Left forelimb (tissue), 1 donor: ENCODE measurements at regions not wholly inside any gene's neighbourhood (a gene's known extent, or its start where the extent isn't known, plus 50 kb on each side); places are given as distances from the start of the nearest gene placed in this dataset.

Experiments
- DNase-seq: peaks from one replicate; pipeline ENCODE4 v3.0.0-alpha.2; 2018; ENCODE audit warnings: low spot score

DNA sequence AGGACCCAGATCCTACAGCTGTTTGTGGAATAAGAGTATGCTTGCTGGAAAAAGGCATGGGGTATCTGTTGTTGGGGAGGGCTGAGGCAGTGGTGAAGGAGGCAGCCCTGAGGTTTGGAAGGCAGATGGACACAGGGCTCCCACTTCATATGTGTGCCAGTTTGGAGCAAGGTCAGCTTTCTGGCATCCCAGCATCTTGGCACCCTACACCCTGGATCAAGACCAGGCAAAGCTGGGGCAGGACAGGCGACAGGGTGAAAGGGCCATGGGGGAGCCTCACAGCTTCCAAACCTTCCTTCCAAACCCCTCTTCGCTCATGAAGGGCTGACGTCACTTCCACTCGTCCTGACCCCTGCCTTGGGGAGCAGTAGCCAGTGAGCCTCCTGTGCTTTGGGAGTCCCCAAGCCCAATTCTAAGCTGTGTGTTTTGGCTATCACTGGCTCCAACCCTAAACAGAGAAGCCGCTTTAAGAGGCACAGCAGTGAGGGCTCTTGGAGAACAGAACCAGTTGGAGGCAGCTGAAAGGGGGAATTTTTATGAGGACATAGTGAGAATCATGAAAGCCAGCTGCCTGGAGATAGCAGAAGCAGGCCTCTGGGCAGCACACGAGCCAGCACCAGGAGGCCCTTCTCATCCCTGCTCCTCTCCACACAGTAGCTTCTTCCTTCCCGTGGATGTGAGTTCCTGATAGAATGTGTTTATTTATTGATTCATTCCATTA lies 448.6 kb upstream of the CDH4 start:
- no peak for DNase-seq

DNA sequence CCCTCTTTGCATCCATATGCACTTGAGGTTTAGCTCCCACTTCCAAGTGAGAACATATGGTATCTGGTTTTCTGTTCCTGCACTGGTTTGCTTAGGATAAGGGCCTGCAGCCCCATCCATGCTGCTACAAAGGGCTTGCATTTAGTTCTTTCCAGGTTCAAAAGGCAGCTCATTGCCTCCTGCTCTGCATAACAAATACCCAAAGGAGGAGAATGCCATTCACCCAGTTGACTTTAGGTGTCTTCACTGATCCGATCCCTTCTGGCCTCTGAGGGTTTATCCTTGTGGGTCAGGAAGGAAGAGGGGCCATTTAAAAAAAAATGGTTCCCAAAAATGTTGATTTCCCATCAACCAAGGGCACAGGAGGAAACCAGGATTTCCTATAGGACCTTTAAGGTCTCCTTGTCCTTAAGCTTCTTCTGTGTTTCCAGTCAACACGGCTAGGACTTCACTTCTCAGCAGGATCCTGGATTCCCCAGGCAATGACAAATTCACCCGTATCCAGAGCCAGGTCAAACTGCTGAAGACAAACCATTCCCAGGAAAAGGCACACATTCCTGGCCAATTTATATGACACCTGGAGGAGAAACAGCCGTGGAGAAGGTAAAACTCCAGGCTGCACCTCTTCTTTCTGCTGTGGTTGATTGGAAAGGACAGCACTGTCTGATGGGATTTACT lies 447.7 kb upstream of the CDH4 start:
- no peak for DNase-seq

DNA sequence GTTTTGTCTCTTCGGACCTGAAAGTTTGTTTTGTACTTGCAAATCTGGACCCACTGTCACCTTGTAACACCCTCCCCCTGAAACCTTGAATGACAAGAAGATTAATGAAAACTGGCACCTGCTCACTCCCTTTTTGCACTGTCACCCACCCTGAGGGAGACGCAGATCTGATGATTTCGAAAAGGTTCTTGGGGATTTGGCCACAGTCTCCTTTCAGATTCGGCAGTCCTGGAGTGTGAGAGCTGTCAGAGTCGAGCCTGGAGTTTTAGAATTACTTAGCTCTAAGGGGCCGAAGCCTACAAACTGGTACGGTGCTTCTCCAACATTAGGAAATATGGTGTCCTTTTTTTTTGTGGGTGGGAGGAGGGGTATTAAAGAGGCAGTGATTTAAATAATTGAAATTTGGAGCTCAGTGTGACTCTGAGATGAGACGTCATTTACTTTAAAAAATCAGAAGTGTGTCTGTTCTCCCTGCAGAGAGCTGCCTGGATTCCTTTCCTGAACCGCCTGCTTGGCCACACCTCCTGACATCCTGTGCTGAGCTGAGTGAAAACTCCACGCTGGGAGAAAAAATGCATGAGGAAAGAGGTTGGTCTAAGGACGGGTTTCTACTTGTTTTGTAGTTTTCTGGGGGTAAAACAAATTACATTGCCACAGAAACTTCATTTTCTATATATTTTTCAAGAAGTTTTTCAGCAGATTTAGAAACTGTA lies 447.0 kb upstream of the CDH4 start:
- DNase-seq: no peak

DNA sequence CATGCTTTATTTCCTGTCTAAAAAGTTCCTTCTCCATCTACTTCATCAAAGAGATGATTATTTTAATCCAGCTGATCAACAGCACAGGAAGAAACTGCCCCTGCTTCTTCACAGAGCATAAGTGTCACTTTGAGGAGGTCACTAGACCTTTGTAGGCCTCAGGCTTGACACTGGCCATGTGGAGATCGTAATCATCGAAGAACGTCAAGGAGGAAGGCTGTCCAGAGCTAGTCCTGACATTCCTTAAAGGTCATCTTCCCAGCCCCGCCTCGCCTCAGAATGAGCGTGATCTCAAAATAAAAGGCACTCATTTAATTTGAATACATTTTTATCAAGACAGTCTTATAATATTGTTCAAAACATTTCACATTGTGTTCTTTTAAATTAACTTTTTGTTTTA lies 445.7 kb upstream of the CDH4 start:
- no peak for DNase-seq

DNA sequence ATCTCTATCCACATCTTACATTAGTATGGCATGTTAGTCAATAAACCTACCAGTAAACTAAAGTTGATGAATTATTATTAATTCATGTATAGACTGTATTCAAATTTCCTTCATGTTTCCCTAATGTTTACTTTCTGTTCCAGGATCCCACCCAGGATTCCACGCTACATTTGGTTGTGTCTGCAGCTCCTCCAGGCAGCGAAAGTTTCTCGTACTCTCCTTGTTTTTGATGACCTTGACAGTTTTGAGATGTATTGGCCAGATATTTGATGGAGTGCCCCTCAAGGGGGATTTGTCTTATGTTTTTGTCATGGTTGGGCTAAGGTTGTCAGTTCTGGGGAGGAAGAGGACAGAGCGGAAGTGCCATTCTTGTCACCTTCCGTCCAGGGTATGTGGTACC lies 445.2 kb upstream of the CDH4 start:
- DNase-seq: no peak

DNA sequence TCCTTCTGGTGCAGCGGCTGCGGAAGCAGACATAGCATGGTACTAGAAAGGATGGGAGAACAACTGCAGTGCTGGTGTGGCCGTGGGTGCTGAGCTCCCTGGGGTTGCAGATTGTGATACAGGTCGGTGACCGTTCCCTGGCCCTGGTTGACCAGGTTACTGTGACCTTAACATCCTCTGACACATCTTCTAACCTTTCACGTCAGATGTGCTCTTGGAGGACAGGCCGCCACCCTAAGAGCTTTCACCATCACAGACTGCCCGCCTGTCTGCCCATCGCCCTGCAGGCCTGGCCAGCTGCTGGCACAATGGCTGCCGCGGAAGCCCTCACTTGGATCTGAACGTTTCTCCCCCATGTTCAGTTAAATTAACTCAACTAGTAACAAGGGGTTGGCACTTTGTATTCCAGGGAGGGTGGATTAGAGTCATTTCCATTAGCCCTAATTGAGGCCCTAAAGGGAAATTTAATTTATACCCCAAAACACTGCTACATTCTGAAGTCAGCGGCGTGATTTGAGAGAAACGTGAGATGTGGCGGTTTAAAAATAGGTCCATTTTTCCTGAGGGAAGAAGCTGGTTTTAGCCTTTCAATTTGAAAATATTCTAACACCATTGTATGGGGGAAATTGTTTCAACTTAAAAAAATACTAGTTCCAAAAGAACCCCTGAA lies 443.9 kb upstream of the CDH4 start:
- DNase-seq: no peak

DNA sequence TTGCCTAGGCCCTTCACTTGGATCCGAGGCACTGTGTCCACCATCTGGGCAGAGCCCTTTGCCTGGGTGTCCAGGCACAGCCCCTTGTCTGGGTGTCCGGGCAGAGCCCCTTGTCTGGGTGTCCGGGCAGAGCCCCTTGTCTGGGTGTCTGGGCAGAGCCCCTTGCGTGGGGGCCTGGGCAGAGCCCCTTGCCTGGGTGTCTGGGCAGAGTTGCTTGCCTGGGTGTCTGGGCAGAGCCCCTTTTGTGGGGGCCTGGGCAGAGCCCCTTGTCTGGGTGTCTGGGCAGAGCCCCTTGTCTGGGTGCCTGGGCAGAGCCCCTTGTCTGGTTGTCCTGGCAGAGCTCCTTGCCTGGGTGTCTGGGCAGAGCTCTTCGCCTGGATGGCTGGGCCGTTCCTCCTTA lies 443.4 kb upstream of the CDH4 start:
- no peak for DNase-seq

DNA sequence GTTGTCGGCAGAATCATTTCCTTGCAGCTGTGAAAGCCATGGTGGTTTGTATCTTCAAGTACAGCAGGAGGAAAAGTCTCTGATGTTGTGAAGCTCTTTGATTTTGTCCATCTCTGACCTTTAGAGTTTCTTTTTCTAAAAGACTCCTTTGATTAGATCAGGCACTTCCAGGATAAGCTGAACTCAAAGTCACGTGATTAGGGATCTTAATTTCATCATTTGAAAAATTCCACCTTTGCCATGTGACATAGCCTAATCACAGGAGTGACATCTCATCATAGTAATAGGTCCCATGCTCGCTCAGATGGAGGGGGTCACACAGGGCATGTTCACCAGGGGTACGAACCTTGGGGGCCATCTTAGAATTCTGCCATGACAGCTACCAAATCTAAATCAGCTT lies 441.5 kb upstream of the CDH4 start:
- no peak for DNase-seq

DNA sequence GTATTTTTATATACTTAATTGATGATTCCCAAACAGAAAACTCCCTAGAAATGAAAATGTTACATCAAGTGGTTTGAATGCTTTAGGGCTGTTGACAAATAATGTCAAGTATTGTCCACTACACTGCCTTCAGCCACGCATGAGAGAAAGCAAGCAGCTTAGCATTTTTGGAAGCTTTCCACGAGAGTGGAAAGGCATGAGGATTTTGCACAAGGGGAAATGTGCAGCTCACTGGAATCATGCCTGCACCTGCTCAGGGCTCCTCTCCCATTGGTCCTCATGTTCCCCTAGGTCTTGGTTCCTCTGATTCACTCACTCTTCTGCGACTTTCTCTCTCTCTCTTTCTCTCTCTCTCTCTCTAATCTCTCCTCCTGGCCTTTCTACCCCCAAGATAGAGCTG lies 439.5 kb upstream of the CDH4 start:
- DNase-seq: no peak

DNA sequence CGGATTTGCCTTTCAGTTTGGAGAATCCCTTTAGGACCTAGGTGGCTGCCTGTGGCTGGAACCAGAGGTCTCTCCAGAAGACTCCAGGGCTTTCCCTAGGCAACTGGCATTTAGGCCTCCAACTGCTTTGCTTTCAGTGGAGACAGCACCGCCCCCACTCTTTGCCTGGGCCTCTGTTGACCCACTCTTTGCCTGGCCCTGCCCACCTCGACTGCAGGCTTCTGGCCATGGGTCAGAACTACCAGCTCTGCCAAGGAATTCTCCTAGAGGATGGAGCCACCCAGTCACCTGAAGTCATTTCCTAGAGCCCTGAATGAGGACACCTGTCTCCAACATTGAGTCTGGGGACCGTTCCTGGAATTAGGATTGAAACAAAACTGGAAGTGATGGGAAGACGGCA lies 439.0 kb upstream of the CDH4 start:
- no peak for DNase-seq

DNA sequence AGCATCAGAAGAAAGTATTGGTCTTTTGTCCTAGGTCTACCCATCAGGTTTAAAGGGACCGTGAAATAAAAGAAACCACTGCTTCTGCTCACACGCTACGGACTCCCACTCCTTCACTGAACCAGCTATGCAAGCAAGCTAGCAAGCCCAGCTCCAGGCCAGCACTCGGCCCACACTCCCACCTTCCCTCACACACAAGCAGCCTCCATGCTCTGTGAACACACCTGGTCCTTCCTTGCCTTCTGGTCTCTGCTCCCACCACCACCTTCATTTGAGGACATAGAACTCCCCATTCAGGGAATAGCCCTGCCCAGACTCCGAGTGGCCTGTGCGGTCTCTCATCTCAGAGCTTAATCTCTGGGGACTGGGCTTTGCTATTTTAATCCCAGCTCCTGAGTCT lies 436.4 kb upstream of the CDH4 start:
- no peak for DNase-seq

DNA sequence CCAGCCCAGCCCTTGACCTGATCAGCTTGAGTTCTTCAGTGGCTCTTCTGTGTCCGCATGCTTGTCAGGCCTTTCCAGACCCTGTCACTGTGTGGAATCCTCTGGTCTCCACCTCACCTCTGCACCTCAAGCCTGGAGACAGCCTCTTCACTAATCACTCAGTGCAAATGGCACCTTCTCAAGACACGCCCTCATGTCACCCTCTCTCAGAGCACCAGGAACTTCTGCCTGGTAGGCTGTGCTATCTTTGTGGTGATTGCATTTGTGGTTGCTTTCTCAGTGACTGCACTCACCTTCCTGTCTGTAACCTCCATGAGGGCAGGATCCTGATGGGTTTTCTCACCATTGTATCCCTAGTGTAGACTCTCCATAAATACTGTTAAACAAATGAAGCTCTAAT lies 435.2 kb upstream of the CDH4 start:
- no peak for DNase-seq

DNA sequence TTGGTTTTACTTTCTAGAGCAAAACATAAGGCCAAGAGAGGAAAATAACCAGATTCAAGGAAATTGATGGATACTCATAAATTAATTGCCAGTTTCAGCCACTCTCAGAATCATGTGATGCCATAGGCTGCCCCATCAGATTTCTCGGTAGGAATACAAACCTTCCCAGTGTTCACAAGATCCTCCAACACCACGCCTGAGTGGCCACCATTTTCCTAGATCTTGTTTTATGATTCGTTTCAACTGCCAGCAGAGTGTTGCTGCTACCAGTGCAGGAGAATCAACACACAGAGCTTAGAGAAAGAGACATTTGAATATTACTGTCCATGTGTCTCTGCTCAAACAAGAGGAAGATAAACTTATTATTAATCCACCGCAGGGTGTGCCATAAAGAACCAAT lies 434.2 kb upstream of the CDH4 start:
- no peak for DNase-seq

DNA sequence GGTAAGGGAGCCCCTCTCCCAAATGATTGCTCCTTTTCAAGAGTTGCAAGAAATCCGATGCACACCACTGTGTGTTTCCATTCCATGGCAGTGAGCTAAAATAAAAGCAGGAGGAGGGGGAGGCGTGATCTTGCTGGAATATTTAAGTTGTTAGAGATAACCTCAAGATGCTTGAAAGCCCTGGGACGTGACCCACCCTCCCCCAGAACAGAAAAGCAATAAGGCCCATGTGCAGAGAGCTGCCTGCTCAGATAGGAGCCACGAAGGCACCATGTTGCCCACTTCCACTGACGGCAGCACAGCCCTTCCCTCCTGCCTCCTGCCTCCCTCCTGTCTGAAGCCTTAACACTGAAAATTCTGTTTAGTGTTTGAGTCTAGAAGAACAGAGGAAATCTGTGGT lies 432.6 kb upstream of the CDH4 start:
- no peak for DNase-seq

DNA sequence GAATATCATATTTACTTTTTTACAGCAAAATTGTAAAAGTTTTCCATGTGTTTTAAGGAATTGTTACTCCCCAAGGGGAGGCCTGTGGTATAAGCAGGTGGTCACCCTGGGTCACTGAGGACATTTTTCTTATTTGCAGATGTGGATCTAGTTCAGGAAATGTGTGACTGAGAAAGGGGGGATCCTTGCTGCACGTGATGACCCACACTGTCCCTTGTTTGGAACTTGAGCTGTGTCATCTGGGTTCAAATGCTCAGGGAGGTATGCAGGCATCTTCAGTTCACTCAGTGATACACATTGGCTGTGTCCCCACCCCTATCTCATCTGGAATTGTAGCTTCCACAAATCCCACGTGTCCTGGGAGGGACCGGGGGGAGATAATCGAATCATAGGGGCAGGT lies 431.9 kb upstream of the CDH4 start:
- no peak for DNase-seq

DNA sequence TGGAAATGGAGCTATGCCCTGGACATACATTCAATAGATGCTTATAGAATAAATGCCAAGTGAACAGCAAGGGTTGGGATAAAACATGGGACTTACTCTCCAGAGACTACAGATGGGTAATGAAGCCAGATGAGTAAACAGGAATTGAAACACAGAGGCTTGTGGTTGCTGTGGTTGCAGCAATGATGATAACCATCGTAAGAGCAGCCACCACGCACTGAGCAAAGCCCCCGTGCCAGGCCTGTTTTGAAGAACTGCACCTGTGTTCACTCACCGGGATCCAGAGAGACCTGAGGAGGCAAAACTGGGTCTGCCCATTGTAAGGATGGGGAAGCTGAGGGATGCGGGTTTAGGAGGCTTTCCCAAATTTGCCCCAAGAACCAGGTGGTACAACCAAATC lies 431.1 kb upstream of the CDH4 start:
- no peak for DNase-seq

DNA sequence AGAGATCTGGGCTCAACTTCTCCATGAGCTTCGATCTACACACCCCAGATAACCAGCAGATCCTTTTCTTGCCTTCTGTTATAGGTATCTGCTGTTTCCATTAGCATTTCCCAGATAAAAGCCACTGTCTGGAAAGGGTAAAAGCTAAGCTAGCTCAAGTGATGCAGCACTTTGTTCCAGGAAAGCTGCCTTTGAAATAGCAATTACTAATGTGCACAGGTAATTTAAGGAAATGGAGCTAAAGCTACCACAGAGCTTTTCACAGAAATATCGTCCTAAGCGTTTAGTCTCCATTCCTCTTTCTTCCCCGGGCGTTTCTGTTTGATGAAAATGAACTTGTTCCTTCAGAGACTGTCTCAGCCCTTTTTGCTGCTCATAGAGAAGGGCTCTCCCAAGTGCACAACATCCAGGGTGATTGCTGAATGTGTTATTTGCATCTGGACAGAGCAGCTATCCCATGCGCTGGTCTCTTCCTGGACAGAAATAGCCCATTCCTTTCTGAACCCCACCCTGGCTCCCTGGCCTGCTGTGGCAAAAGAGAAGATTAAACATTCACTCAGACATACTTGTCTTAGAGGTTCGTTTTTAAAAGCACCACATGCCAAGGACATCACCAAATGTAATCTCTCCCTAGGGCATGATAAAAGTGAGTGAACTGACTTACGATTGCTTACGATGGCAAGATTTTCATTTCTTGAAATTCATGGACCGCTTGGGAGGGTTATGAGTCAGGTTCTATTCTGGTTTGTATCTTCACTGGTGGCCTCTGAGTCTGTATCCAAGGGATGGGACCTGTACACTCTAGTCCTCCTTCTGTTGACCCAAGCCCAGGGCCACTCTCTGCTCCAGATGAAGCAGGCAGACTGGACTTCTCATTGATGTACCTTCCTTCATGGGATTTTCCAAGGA lies 429.1 kb upstream of the CDH4 start:
- DNase-seq: no peak

DNA sequence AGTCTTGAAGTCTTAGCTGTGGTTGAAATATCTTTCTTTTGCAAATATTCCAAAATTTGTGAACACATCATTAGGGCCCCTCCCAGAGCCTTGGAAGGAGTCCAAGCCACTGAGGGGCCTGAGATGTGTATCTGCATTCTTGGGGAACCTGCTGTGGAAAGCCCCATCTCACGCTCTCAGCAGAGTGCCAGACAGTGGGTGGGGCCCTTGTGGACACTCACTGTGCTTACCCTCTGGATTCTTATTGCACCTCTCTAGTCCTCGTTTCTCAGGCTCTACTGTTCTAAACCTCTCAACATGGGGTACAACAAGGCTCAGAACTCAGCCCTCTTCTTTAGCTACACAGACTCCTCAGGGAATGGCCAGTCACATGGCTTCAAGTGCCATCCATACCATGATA lies 416.2 kb upstream of the CDH4 start:
- no peak for DNase-seq

DNA sequence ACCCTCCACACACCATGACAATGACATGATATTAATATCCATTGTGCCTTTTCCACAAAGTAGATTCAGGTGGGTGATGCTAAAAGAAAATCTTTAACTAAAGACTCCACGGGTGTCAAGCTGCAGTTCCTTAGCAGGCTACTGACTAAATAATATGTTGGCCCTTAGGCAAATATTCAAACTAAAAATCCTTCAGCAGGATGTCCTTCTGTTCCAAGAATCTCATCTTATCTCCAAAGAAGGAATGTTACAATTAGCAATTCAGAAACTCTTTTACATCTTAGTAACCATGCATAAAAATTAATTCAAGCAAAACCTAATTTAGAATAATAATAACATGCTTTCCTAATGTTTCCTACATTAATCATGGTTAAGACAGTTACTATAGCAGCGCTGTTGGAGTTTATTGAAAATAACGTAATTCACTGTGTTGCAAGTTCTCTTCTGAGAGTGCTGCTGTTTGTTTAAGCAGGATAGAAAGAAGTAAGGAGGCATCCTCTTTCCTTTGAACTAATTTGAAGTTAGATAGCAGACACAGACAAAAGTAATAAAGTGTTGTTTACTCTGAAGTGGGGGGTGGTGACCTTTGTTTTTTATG lies 414.8 kb upstream of the CDH4 start:
- DNase-seq: no peak

DNA sequence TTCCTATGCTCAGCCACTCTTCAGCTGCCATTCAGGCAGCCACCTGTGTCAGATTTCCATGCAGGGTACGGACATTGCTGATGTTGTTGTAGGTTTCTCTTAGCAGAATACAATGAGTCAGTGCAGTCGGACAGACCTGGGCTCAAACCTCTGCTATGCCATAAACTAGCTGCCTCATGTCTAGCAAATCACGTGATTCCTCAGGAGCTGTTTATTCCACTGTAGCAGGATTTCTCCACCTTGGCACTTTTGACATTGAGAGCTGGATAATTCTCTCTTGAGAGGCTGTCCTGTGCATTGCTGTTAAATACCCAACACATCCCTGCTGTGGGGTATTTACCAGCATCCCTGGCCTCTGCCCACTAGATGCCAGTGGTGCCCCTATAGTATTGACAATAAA lies 413.8 kb upstream of the CDH4 start:
- no peak for DNase-seq

DNA sequence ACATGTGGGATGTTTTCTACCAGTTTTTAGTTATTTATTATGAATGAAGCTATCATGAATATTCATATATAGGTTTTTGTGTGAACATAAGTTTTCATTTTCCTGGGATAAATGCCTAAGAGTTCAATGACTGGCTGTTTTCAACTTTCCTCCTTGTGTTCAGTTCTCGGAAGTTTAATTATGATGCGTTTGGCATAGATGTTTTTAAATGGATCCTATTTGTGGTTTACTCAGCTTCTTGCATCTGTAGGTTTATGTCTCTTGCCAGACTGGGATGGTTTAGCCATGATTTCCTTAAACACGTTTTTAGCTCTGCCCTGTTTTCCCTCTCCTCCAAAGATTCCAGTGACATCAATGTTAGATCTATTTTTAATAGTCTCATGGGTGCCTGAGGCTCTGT lies 411.1 kb upstream of the CDH4 start:
- DNase-seq: no peak
